OCI-LY1 (cell line): ENCODE measurements at regions not wholly inside any gene's neighbourhood (a gene's known extent, or its start where the extent isn't known, plus 50 kb on each side); places are given as distances from the start of the nearest gene placed in this dataset.

Source experiments
- H2AFZ ChIP-seq: fragments of 200-600 bp; sonication (generic), shearing (Covaris generic); 2 replicates; pipeline ENCODE4 v1.6.0; 2014; ENCODE audit warnings: antibody characterized with exemption, mild to moderate bottlenecking, low read length
- H3F3A ChIP-seq: fragments of 200-600 bp; sonication (generic), shearing (Covaris generic); 2 replicates; pipeline ENCODE4 v1.6.0; 2014; ENCODE audit warnings: mild to moderate bottlenecking, antibody characterized with exemption, low read length, moderate library complexity; ENCODE audit not compliant: insufficient read depth
- H3K27ac ChIP-seq: fragments of 200-600 bp; sonication (generic); 2 replicates; pipeline ENCODE4 v1.5.1; 2014; ENCODE audit warnings: low read length, mixed run types, mild to moderate bottlenecking, low read depth; ENCODE audit not compliant: poor library complexity, severe bottlenecking
- H3K27me3 ChIP-seq: fragments of 200-600 bp; sonication (generic); 2 replicates; pipeline ENCODE4 v1.6.0; 2014; ENCODE audit warnings: antibody characterized with exemption, mild to moderate bottlenecking, low read length, moderate library complexity; ENCODE audit not compliant: insufficient read depth
- H3K36me3 ChIP-seq: fragments of 200-600 bp; sonication (generic); 2 replicates; pipeline ENCODE4 v1.6.1; 2014; ENCODE audit warnings: mild to moderate bottlenecking, antibody characterized with exemption, low read length, moderate library complexity, mixed read lengths; ENCODE audit not compliant: insufficient read depth
- H3K4me1 ChIP-seq: fragments of 200-600 bp; sonication (generic); 2 replicates; pipeline ENCODE4 v1.5.1; 2014; ENCODE audit warnings: mild to moderate bottlenecking, low read length, moderate library complexity; ENCODE audit not compliant: insufficient read depth, severe bottlenecking
- H3K4me2 ChIP-seq: fragments of 200-600 bp; sonication (generic), shearing (Covaris generic); 2 replicates; pipeline ENCODE4 v1.6.1; 2014; ENCODE audit warnings: low read length
- H3K4me3 ChIP-seq: fragments of 200-600 bp; sonication (generic); 2 replicates; pipeline ENCODE4 v1.5.1; 2014; ENCODE audit warnings: low read length, low read depth, mild to moderate bottlenecking, mixed read lengths; ENCODE audit not compliant: poor library complexity, severe bottlenecking
- H3K79me2 ChIP-seq: fragments of 200-600 bp; shearing (Covaris generic); 2 replicates; pipeline ENCODE4 v1.6.1; 2016; ENCODE audit warnings: mixed run types, low read length, mixed read lengths; ENCODE audit not compliant: insufficient read depth
- H3K9ac ChIP-seq: fragments of 200-600 bp; sonication (generic), shearing (Covaris generic); 2 replicates; pipeline ENCODE4 v1.6.1; 2014; ENCODE audit warnings: mild to moderate bottlenecking, low read length, mixed read lengths
- H3K9me2 ChIP-seq: fragments of 200-600 bp; sonication (generic), shearing (Covaris generic); 2 replicates; pipeline ENCODE4 v1.6.1; 2014; ENCODE audit warnings: low read depth, mild to moderate bottlenecking, low read length, mixed read lengths
- H3K9me3 ChIP-seq: fragments of 200-600 bp; shearing (Covaris generic); 2 replicates; pipeline ENCODE4 v1.6.1; 2014; ENCODE audit warnings: low read length, mixed read lengths
- H4K20me1 ChIP-seq: fragments of 200-600 bp; sonication (generic), shearing (Covaris generic); 2 replicates; pipeline ENCODE4 v1.6.0; 2016; ENCODE audit warnings: mild to moderate bottlenecking, low read length; ENCODE audit not compliant: insufficient read depth
- CTCF ChIP-seq: fragments of 200-600 bp; sonication (generic), shearing (Covaris generic); IDR thresholded peaks from 2 replicates; pipeline ENCODE4 v1.5.1; 2017; ENCODE audit warnings: mild to moderate bottlenecking, antibody characterized with exemption, low read length, moderate library complexity, mixed read lengths
- EZH2 ChIP-seq: fragments of 200-600 bp; sonication (generic), shearing (Covaris generic); IDR thresholded peaks from 2 replicates; pipeline ENCODE4 v1.8.0; 2017; ENCODE audit warnings: borderline replicate concordance, mixed run types, mild to moderate bottlenecking, antibody characterized with exemption, low read length, moderate library complexity, mixed read lengths

GRCh38 chr14:99015833-99016232, 256.2 kb downstream of the BCL11B start:
- no peak overlapping the region for H3K9ac ChIP-seq
- no peaks in the 10 kb centered on the region for H3K9me3 ChIP-seq

GRCh38 chr14:99023371-99023770, 248.6 kb downstream of the BCL11B start:
- no peak overlapping the region for H3K4me2 ChIP-seq
- H3K27me3 ChIP-seq: no peaks in the 10 kb centered on the region
- no peaks in the 10 kb centered on the region for H3K79me2 ChIP-seq
- no peak overlapping the region for H3K4me3 ChIP-seq
- no peak overlapping the region for H2AFZ ChIP-seq
- H3K36me3 ChIP-seq: no peaks in the 10 kb centered on the region
- no peaks in the 10 kb centered on the region for H3K9me2 ChIP-seq
- no peak overlapping the region for H3K9ac ChIP-seq
- no peak for TF ChIP-seq CTCF
- TF ChIP-seq EZH2: no peak
- H3K27ac ChIP-seq: no peak overlapping the region
- H4K20me1 ChIP-seq: no peaks in the 10 kb centered on the region
- H3K9me3 ChIP-seq: no peaks in the 10 kb centered on the region
- H3F3A ChIP-seq: no peaks in the 10 kb centered on the region
- H3K4me1 ChIP-seq: no peaks in the 10 kb centered on the region

More at GRCh38 chr14:99015833-99016232, 256.2 kb downstream of the BCL11B start:
- H3K36me3 ChIP-seq: no peaks in the 10 kb centered on the region
- no peaks in the 10 kb centered on the region for H3K9me2 ChIP-seq
- H4K20me1 ChIP-seq: no peaks in the 10 kb centered on the region
- H3K27me3 ChIP-seq: no peaks in the 10 kb centered on the region
- no peaks in the 10 kb centered on the region for H3K79me2 ChIP-seq
- no peaks in the 10 kb centered on the region for H3F3A ChIP-seq
- H3K27ac ChIP-seq: no peak overlapping the region
- H2AFZ ChIP-seq: no peak overlapping the region
- no peak overlapping the region for H3K4me2 ChIP-seq
- no peak overlapping the region for H3K4me3 ChIP-seq
- H3K4me1 ChIP-seq: no peaks in the 10 kb centered on the region
- TF ChIP-seq EZH2 (no peak), CTCF (no peak)

- H3K27me3 ChIP-seq: no peaks in the 10 kb centered on the region
These were observed 247.1 kb downstream of the BCL11B start for GRCh38 chr14:99024926-99025325.

More at GRCh38 chr14:99024926-99025325, 247.1 kb downstream of the BCL11B start:
- Histone ChIP-seq H2AFZ (no peak overlapping the region), H3K9me3 (no peaks in the 10 kb centered on the region), H3K4me3 (no peak overlapping the region), H3K4me1 (no peaks in the 10 kb centered on the region), H4K20me1 (no peaks in the 10 kb centered on the region), H3K4me2 (no peak overlapping the region), H3K9ac (no peak overlapping the region), H3K36me3 (no peaks in the 10 kb centered on the region), H3K79me2 (no peaks in the 10 kb centered on the region), H3K9me2 (no peaks in the 10 kb centered on the region), H3K27ac (no peak overlapping the region), H3F3A (no peaks in the 10 kb centered on the region)
- TF ChIP-seq CTCF (no peak), EZH2 (no peak)
